ENCODE measurements at regions not wholly inside any gene's neighbourhood (a gene's known extent, or its start where the extent isn't known, plus 50 kb on each side); places are given as distances from the start of the nearest gene placed in this dataset.

GRCh38 chr10:130810856-130811255, 500.7 kb downstream of the TCERG1L start:
- Histone ChIP-seq H3K9me3 (ENCODE audit: control insufficient read depth, insufficient read depth, low read depth, low read length) (no peaks in the 10 kb centered on the region), H3K4me1 (ENCODE audit: control insufficient read depth, insufficient read depth, low read length) (no peaks in the 10 kb centered on the region), H3K27ac (ENCODE audit: low read length) (no peak overlapping the region), H3K27me3 (ENCODE audit: control insufficient read depth, insufficient read depth, low read length) (peaks cover 2% of the 10 kb centered on the region; the same call in 1 of the 2 replicates), H3K4me3 (ENCODE audit: low read depth in 2 of 2, low read length in 2 of 2) (no peak overlapping the region), H3K36me3 (ENCODE audit: control insufficient read depth, insufficient read depth, low read length) (no peaks in the 10 kb centered on the region)
- intact Hi-C loops (cut with micrococcal nuclease; ENCODE audit: unreplicated experiment) (no loop called here), in situ Hi-C loops (cut with HindIII; ENCODE audit: low pct_unique_long_range_greater_than_20kb, low sequenced_read_pairs) (no loop called here)
- POLR2A ChIA-PET: no interaction called here
- CTCF ChIA-PET: no interaction called here
- no TSS peak for BruUV-seq (replicated peaks)
- no peak for ATAC-seq
- TF ChIP-seq SIN3A (IDR thresholded peaks at IDR 0.05; ENCODE audit: borderline replicate concordance, insufficient read depth, low read depth, low read length) (no peak), REST (IDR thresholded peaks at IDR 0.05; ENCODE audit: insufficient read depth in 1 of 2, low read depth in 2 of 2, low read length in 1 of 2) (no peak), TCF7L2 (IDR thresholded peaks at IDR 0.05; ENCODE audit: low read depth, low read length) (no peak), CTCF (IDR thresholded peaks at IDR 0.05) (no peak), POLR2AphosphoS5 (IDR thresholded peaks at IDR 0.05; ENCODE audit: low read depth, low read length) (no peak)
- DNase-seq (ENCODE audit: low read depth, low spot score): no peak

GRCh38 chr10:130812381-130813148, 499.0 kb downstream of the TCERG1L start:
- TF ChIP-seq REST (IDR thresholded peaks at IDR 0.05; ENCODE audit: insufficient read depth in 1 of 2, low read depth in 2 of 2, low read length in 1 of 2): no peak
- Histone ChIP-seq H3K4me3 (ENCODE audit: low read depth in 2 of 2, low read length in 2 of 2) (no peak overlapping the region), H3K4me1 (ENCODE audit: control insufficient read depth, insufficient read depth, low read length) (no peaks in the 10 kb centered on the region), H3K9me3 (ENCODE audit: control insufficient read depth, insufficient read depth, low read depth, low read length) (no peaks in the 10 kb centered on the region), H3K27me3 (ENCODE audit: control insufficient read depth, insufficient read depth, low read length) (peaks cover 2% of the 10 kb centered on the region; the same call in 1 of the 2 replicates), H3K36me3 (ENCODE audit: control insufficient read depth, insufficient read depth, low read length) (no peaks in the 10 kb centered on the region), H3K27ac (ENCODE audit: low read length) (no peak overlapping the region)
- no TSS peak for BruUV-seq (replicated peaks)
- no peak for ATAC-seq
- CTCF ChIA-PET: no interaction called here
- POLR2A ChIA-PET: no interaction called here
- in situ Hi-C loops (cut with HindIII; ENCODE audit: low pct_unique_long_range_greater_than_20kb, low sequenced_read_pairs): no loop called here
- DNase-seq (ENCODE audit: low read depth, low spot score): no peak
- intact Hi-C loops (cut with micrococcal nuclease; ENCODE audit: unreplicated experiment): no loop called here
